Fibroblast of villous mesenchyme (primary cell): ENCODE measurements at regions not wholly inside any gene's neighbourhood (a gene's known extent, or its start where the extent isn't known, plus 50 kb on each side); places are given as distances from the start of the nearest gene placed in this dataset.
A peak's percentile ranks its signal among the peaks of the same experiment; 100 is the strongest.

Source experiments
- DNase-seq: peaks from one replicate; pipeline ENCODE4 v3.0.0-alpha.2; 2010; ENCODE audit warnings: low read depth
- H3K4me3 ChIP-seq: 2 replicates; pipeline ENCODE4 v1.5.1; 2011; ENCODE audit warnings: low read depth, mild to moderate bottlenecking, low read length
- CTCF ChIP-seq: IDR thresholded peaks from 2 replicates; pipeline ENCODE4 v1.5.1; 2012; ENCODE audit warnings: low read depth, mild to moderate bottlenecking, low read length; ENCODE audit not compliant: insufficient read depth

- TF ChIP-seq CTCF: no peak
- no peak overlapping the region for H3K4me3 ChIP-seq
- DNase-seq: no peak
These were observed 555.4 kb downstream of the SLITRK6 start for GRCh38 chr13:85243831-85244230.

GRCh38 chr13:85241060-85241459, 558.2 kb downstream of the SLITRK6 start:
- no peak overlapping the region for H3K4me3 ChIP-seq
- DNase-seq: no peak
- no peak for TF ChIP-seq CTCF

DNA sequence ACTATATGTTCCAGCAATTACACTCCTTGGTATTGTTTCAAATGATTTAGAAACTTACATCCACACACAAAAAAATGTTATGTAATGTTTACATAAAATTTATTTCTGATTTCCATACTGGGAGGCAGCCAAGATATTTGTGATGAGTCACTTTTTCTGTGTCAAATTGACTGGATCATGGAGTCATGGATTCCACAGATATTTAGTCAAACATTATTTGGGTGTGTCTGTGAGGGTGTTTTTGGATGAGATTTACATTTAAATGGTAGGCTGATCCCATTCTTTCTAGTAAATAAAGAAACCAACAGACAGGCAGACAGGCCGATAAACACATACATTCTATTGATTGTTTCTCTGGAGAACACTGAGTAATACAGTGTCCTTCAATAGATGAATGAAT, 562.8 kb downstream of the SLITRK6 start:
- DNase-seq: no peak
- no peak overlapping the region for H3K4me3 ChIP-seq
- no peak for TF ChIP-seq CTCF

- no peak for TF ChIP-seq CTCF
- H3K4me3 ChIP-seq: no peak overlapping the region
- peak; percentile 2 for DNase-seq
These were observed 568.5 kb downstream of the SLITRK6 start for GRCh38 chr13:85230691-85231093.

DNA sequence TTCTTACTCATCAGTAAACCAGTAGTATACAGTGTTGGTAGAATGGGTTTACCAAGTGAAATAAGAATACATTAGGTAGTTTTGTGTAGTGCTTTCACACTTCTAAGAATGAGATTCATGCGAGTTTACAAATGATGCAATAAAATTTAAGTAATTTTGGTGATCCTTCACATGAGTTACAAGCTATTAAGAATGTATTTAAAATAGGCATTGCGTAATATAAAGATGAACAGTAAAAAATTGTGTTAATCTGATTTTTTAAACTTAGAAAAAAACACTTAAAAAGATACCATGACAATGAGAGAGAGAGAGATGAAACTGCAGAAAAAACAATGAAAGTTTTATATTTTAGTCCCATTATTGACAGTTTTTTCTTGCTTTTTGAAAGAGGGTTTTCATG, 570.5 kb downstream of the SLITRK6 start:
- TF ChIP-seq CTCF: no peak
- no peak for DNase-seq
- no peak overlapping the region for H3K4me3 ChIP-seq

DNA sequence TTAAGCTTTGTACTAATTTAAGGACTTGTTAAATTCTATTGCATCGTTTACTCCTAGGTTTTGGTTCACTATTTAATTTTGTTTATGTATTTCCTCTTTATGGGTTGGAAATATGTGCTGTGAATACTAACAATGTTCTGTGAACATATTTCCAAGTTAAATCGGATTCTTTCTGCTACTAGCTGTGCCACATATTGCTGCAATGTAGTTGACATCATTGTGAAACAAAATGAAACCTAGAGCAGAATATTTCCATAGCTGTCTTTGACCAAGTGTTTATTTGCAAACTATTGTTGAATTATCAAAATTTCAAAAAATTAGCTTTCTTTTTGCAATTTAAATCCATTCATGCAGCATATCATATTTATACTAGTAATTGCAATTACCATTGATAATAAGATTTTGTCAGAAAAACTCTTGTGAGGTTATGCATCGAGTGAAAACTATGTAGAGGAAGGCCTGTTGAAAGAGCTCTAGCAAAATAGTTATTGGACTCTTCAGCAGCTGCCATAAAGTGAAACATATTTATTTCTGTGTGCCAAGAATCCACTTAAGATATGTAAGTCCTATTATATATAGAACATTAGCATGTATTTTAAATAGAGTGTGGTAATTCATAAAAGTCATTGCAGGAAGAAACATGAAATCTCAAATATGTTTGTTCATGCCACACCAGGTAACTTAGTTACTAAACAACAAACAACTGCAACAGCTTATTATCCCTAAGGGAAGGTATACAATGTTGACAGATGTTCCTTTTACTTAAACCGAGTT, 575.1 kb downstream of the SLITRK6 start:
- TF ChIP-seq CTCF: no peak
- H3K4me3 ChIP-seq: no peak overlapping the region
- no peak for DNase-seq

GRCh38 chr13:85216576-85216975, 582.6 kb downstream of the SLITRK6 start:
- H3K4me3 ChIP-seq: no peak overlapping the region
- TF ChIP-seq CTCF: no peak
- DNase-seq: no peak
